HG03457 (cell line): ENCODE measurements at regions not wholly inside any gene's neighbourhood (a gene's known extent, or its start where the extent isn't known, plus 50 kb on each side); places are given as distances from the start of the nearest gene placed in this dataset.

Experiments
- ATAC-seq: cut with Tn5 transposase; IDR thresholded peaks from one replicate; pipeline ENCODE4 v1.9.1; 2021; ENCODE audit warnings: moderate number of reproducible peaks; ENCODE audit not compliant: unreplicated experiment

DNA sequence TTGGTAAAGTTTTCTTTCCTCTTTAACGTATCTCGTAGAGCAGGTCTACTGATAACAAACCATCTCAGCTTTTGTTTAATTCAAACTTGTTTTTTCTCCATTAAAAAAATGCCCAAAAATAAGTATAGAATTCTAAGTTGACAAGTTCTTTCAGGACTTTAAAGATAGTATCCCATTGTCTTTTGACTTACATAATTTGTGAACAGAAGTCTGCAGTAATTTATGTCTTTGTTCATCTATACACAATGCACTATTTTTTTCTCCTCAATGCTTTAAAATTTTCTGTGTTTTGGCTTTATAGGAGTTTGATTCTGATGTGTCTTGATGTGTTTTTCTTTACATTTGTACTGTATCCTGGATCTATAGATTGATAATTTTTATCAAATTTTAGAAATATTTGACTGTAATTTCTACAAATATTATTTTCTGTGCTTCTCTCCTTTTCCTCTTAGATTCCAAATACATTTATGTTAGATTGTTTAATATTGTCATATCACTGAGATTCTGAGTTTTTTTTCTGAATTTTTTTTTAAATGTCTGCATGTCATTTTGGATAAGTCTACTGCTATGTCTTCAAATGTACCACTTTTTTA, 143.3 kb downstream of the FTCDNL1 start:
- ATAC-seq, result no peak

- ATAC-seq, result no peak
Measured at GRCh38 chr2:199705538-199705937, 145.5 kb downstream of the FTCDNL1 start.

DNA sequence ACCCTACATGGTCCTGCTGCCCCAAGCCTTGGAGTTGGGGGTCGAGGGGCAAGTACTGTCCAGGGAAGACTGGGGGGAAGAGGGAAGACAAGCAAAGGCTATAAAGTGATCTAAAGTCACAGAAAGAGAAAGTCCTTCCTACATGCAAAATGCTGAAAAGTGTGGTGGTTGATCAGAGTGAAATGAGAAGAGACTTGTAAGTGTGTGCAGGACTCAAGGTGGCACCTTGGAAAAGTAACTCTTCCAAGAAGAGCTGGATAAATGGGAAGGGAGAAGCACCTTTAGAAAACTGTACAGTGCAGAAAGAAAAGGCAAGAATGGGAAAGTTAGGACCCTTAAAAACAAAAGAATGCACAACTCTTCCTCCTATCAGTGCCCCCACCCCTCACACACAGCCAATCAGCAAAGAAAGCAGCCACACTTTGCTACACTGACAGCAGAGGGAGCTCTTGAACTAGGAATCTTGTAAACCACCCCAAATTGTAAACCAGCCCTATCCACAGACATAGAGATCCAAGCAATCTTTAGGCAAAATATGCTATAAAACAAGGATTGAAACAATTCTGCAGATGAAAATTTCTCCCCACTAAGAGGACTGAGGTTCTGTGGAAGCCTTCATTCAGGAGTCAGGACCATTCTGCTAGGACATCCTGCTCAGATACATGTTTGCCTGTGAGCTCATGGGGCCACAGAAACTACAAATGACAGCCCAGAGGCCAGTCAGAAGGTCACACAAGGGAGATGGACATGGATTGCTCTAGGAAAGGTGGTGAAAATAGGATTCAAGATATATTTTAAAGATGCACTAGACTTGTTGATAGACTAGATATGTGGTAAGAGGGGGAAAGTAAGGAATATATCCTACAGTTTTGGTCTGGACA, 146.4 kb downstream of the FTCDNL1 start:
- ATAC-seq, result no peak

DNA sequence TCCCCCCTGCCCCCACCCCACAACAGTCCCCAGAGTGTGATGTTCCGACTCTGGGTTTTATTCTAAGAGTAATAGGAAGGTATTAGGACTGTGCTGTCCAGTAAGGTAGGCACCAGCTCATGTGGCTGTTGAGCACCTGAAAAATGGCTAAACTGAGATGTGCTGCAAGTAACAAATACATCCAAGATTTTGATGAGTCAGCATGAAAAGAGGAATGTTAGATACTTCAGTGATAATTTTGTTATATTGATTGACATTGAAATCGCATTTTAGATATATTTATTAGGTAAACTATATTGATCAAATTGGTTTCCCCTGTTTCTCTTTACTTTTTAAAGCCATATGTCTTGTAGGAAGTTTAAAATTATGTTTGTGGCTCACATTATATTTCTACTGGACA, 147.8 kb downstream of the FTCDNL1 start:
- ATAC-seq, result no peak

- no peak for ATAC-seq
Measured at GRCh38 chr2:199697469-199697868, 153.5 kb downstream of the FTCDNL1 start.

DNA sequence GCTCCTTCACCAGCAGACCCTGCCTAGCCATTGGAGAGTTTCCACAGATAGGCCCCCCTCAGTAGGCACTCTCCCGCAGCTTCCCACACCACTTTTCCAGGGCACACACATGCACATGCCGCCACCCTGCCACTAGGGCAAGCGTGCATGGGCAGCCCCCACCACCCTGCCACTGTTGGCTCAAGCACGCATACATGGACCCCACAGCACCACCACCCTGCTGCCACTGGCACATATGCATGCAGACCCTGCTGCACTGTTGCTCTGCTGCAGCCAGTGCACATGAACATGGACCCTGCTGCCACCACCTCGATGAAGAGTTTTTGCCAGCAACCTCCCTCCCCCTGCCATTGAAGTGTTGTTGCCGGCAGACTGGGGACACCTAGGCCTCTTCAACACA, 154.9 kb downstream of the FTCDNL1 start:
- no peak for ATAC-seq

GRCh38 chr2:199693861-199694260, 157.1 kb downstream of the FTCDNL1 start:
- ATAC-seq, result no peak

DNA sequence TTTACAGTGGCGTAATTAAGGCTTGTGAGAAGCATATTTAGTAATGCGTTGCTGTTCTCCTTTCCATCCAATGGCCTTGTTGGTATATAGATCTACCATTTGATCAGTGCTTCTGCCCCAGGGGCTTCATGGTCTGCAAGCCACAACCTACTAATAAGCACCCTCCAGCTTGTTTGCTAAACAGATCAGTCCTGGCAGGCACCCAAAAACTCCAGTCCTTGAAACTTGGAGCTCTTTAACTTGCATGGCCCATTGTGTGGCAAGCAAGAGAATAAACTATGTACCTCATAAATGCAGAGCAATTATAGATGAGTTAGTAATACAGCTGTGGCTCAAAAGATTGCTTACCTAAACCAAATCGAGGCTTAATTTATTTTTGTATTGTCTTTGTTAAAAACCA, 158.5 kb downstream of the FTCDNL1 start:
- no peak for ATAC-seq

DNA sequence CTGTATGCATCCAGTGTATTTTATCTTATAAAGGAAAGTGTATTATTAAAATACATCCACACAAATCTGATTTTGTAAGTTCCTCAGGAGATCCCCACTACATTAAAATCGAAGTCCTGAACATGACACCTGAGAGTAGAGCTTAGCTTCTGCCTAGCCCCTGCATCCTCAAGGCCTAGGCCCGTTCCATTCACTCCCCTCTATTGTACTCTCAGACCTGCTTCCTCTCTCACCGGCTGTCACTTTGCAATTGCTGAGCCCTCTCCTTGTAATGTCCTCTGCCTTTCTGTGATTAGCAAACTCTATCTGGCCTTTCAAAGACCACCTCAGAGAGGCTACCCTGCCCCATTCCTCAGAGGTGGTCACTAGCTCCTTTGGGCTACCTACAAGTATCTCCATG, 160.8 kb downstream of the FTCDNL1 start:
- no peak for ATAC-seq

GRCh38 chr2:199685669-199686068, 165.3 kb downstream of the FTCDNL1 start:
- ATAC-seq, result no peak

DNA sequence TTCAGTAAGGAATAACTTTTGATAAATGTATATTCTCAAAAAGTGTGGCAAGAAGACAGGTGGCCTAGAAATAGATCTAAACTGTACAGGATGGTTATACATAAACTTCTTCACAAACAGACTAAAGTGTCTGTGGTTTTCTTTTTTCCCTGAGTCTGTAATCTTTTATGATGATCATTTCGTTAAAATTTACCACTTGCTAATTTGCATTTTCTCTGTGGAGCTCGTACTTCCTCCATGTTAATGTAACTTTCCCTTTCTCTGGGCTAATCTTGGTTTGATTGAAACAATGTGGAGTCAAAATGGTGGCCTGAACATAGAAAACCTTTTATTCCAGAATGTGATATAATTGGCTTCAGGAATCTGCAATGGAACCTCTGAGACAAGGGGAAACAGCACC, 166.2 kb downstream of the FTCDNL1 start:
- ATAC-seq, result peak; percentile 62

DNA sequence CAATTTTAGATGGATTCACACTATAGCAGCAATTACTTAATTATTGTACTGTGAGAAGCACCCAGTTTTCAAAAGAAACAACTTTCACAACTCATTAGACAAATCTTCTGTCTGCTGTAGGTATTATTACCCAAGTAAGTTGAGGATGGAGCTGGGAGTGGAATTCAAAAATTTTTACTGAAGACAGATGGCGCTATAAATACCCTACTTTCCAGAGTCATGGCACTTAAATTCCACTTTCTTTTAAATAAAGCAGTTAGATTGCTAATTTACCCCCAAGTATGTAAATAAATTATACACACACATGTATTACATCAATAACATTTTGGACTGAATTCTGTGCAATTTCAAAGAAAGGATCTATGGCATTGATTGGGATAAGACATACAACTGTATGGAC, 166.8 kb downstream of the FTCDNL1 start:
- ATAC-seq, result no peak

- no peak for ATAC-seq
Measured at GRCh38 chr2:199682001-199682400, 169.0 kb downstream of the FTCDNL1 start.

GRCh38 chr2:199680482-199680881, 170.5 kb downstream of the FTCDNL1 start:
- no peak for ATAC-seq

GRCh38 chr2:199679883-199680282, 171.1 kb downstream of the FTCDNL1 start:
- ATAC-seq, result no peak

DNA sequence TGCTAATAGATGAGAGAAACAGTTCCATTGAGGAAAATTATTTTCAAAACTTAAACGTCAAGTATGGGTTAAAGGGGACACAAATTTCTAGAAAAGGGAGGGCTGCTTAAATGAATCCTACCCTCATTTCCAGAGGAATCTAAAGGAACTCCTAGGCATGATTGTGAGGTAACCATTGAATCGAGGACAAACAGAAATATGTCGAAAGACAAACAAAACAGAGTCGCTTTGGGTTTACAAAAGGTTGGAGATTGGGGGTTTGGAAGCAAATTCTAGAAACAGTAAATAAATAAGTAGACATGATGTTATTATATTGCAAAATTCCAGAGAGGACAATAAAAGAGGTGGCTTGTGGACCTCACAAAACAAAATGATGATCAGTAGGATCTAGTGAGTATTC, 173.1 kb downstream of the FTCDNL1 start:
- ATAC-seq, result no peak

GRCh38 chr2:199668645-199669044, 182.3 kb downstream of the FTCDNL1 start:
- ATAC-seq, result no peak

DNA sequence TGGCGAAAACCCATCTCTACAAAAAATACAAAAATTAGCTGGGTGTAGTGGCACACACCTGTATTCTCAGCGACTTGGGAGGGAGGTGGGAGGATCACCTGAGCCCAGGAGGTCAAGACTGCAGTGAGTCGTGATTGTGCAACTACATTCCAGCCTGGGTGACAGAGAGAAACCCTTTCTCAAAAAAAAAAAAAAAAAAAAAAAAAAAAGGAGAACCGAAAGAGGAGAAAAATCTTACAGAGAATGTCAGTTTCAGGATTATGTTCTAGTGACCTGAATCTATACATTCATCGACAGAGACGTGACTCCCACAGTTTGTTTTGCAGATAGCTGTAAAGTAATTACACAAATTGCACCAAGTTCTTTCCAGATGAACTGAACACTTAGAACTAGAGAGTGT, 187.8 kb downstream of the FTCDNL1 start:
- peak; percentile 54 for ATAC-seq

GRCh38 chr2:199662255-199662654, 188.7 kb downstream of the FTCDNL1 start:
- ATAC-seq, result no peak

DNA sequence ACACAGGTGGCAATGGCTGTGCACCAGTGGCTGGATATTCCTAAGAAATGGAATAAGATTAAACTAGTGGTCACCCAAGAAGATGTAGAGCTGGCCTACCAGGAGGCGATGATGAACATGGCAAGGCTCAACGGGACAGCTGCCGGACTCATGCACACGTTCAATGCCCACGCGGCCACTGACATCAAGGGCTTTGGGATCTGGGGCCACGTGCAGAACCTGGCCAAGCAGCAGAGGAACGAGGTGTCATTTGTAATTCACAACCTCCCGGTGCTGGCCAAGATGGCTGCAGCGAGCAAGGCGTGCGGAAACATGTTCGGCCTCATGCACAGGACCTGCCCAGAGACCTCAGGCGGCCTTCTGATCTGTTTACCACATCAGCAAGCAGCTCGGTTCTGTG, 190.8 kb downstream of the FTCDNL1 start:
- no peak for ATAC-seq

GRCh38 chr2:199659207-199659606, 191.8 kb downstream of the FTCDNL1 start:
- no peak for ATAC-seq

DNA sequence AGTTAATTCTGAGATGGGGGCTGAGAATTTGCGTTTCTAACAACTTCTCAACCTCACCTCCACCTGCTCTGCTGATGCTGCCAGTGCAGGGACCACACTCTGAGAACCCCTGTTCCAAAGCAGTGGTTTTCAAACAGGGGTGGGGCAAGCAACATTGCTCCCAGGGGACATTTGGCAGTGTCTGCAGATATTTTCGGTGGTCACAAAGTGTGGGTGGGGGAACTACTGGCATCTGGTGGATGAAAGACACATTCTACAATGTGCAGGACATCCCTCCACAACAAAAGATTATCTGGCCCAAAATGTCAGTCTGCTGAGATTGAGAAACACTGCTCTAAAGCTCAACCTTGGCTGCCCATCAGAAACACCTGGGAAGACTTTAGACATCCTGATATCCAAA, 188.7 kb upstream of the SATB2 start:
- peak; percentile 92 for ATAC-seq

DNA sequence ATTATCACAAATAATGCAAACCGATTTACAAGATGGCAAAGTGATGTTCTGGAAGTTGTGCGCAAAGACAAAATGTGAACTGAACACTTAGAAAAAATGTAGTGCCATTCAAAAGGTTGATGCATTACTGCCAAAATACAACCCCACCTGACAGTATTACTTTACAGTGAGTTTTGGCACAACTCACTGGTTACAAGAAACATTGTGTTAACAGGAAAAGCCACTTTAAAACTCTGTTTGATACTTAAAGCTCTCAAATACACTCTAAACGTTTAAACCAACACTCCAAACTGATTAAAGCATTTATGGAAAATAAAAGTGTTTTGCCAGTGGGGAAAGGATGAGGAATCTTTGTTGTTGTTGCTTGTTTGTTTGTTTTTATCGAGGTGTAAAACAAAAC, 173.4 kb upstream of the SATB2 start:
- no peak for ATAC-seq
